ENCODE measurements at regions not wholly inside any gene's neighbourhood (a gene's known extent, or its start where the extent isn't known, plus 50 kb on each side); places are given as distances from the start of the nearest gene placed in this dataset.

DNA sequence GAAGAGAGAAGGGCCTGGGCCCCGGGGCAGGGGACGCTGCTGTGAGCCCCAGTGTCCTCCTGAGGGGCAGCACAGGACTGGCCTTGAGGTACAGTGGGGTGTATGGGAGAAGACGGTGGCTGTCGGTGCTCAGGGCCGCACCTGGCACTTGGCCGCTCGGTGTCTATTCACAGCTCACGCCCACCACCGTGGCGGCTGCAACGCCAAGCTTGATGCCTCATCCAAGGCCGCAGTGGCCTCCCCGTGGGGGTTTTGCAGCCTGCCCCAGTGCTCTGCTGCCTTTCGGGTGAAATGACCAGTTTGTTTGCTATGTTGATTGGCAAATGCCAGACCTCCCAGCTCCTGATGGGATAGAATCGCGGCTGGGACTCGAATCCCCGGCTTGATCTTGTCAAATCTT, 79.5 kb upstream of the SLCO4A1 start:
- in situ Hi-C loops (cut with MboI; ENCODE audit: low sequenced_read_pairs): no loop called here
- peaks cover 28% of the 10 kb centered on the region for H3K27me3 ChIP-seq (ENCODE audit: low read depth)
- H3K4me1 ChIP-seq: no peaks in the 10 kb centered on the region
- no peak overlapping the region for H3K4me3 ChIP-seq
- no peaks in the 10 kb centered on the region for H3K36me3 ChIP-seq (replicated peaks)
- DNase-seq (ENCODE audit: low spot score in 2 of 2): no peak
- H3K9me3 ChIP-seq: no peaks in the 10 kb centered on the region

DNA sequence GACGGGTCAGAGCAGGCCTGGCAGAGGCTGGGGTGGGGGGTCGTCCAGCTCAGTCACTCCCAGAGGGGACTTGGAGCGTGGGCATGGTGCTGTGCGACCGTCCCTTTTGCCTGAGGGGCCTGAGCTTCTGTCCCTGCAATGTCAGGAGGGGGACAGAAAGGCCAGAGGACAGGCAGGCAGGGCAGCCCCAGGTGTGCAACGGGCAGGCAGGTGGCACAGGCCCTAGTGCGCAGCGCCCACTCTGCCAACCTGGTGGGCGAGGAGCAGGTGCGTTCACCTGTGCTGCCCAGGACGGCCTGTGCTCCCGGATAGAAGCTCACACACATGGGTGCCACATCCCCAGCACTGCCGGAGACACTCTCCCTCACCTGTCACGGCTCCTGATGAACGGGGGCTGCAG, 78.7 kb upstream of the SLCO4A1 start:
- Histone ChIP-seq H3K27me3 (ENCODE audit: low read depth) (peaks cover 28% of the 10 kb centered on the region), H3K4me3 (no peak overlapping the region), H3K4me1 (no peaks in the 10 kb centered on the region), H3K36me3 (replicated peaks) (no peaks in the 10 kb centered on the region), H3K9me3 (no peaks in the 10 kb centered on the region)
- in situ Hi-C loops (cut with MboI; ENCODE audit: low sequenced_read_pairs): no loop called here
- no peak for DNase-seq (ENCODE audit: low spot score in 2 of 2)

DNA sequence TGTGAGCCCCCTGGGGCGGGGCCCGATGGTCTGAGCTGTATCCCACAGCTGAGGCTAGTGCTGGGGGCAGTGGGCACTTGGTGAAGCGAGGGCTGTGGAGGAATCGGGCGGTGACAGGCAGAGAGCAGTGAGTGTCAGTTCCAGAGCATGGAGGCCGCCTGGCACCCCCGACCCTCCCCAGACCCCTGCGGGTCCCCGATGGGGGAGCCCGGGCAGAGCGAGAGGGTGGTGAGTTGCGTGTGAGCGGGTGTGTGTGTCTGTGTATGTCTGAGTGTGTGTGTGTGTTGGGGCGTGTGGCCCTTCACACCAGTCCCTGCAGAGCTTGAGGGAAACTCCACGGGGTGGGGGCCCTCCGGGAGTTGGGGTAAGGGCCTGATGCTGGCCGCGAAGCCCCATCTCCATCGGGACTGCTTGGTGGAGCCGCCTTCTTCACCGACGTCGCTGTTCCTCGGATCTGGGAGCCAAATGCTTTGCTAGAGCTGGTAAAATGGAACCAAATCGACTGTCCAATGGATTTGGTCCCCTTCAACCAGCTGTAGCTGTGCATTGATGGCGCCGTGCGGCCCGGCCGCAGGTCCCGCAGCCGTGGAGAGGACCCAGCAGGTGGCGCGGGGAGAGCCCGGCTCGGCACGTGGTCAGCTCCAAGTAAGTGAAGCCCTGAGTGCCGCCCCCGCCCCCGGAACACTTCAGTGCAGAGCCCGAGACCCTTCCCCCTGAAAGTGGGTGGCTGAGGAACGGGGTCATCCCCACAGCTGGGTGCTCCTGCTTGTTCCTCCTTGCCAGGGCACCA, 77.7 kb upstream of the SLCO4A1 start:
- Histone ChIP-seq H3K4me1 (no peaks in the 10 kb centered on the region), H3K36me3 (replicated peaks) (no peaks in the 10 kb centered on the region), H3K4me3 (no peak overlapping the region), H3K9me3 (no peaks in the 10 kb centered on the region), H3K27me3 (ENCODE audit: low read depth) (peaks cover 31% of the 10 kb centered on the region)
- no peak for DNase-seq (ENCODE audit: low spot score in 2 of 2)
- in situ Hi-C loops (cut with MboI; ENCODE audit: low sequenced_read_pairs): no loop called here

GRCh38 chr20:62566266-62566665, 76.0 kb upstream of the SLCO4A1 start:
- H3K36me3 ChIP-seq (replicated peaks): no peaks in the 10 kb centered on the region
- peaks cover 25% of the 10 kb centered on the region for H3K27me3 ChIP-seq (ENCODE audit: low read depth)
- H3K9me3 ChIP-seq: no peaks in the 10 kb centered on the region
- in situ Hi-C loops (cut with MboI; ENCODE audit: low sequenced_read_pairs): no loop called here
- no peak for DNase-seq (ENCODE audit: low spot score in 2 of 2)
- no peak overlapping the region for H3K4me3 ChIP-seq
- H3K4me1 ChIP-seq: no peaks in the 10 kb centered on the region

DNA sequence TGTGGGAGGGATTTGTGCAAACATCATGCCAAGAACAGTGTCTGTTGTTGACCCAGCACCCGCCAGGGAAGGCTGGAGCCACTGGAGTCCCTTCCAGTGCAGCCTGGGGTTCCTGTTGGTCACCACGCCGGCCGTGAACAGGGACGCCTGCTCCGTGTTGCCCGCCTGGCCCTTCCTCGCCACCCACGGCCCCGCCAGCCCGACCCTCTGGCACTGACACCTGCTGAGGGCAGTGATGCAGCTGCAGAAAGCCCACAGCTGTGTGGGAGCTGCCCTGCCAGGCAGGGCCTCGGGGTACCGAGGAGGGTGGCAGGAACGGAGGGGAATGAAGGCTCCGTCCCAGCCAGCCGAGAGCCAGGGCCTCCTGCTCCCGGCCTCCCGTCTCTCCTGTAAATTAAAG, 75.5 kb upstream of the SLCO4A1 start:
- no peak overlapping the region for H3K4me3 ChIP-seq
- H3K27me3 ChIP-seq (ENCODE audit: low read depth): peaks cover 24% of the 10 kb centered on the region
- H3K9me3 ChIP-seq: no peaks in the 10 kb centered on the region
- H3K36me3 ChIP-seq (replicated peaks): no peaks in the 10 kb centered on the region
- in situ Hi-C loops (cut with MboI; ENCODE audit: low sequenced_read_pairs): no loop called here
- no peak for DNase-seq (ENCODE audit: low spot score in 2 of 2)
- no peaks in the 10 kb centered on the region for H3K4me1 ChIP-seq

- Histone ChIP-seq H3K4me1 (no peaks in the 10 kb centered on the region), H3K4me3 (no peak overlapping the region), H3K36me3 (replicated peaks) (no peaks in the 10 kb centered on the region), H3K9me3 (no peaks in the 10 kb centered on the region), H3K27me3 (ENCODE audit: low read depth) (peaks cover 17% of the 10 kb centered on the region)
- in situ Hi-C loops (cut with MboI; ENCODE audit: low sequenced_read_pairs): no loop called here
- no peak for DNase-seq (ENCODE audit: low spot score in 2 of 2)
These were observed 74.9 kb upstream of the SLCO4A1 start for GRCh38 chr20:62567246-62568044.

DNA sequence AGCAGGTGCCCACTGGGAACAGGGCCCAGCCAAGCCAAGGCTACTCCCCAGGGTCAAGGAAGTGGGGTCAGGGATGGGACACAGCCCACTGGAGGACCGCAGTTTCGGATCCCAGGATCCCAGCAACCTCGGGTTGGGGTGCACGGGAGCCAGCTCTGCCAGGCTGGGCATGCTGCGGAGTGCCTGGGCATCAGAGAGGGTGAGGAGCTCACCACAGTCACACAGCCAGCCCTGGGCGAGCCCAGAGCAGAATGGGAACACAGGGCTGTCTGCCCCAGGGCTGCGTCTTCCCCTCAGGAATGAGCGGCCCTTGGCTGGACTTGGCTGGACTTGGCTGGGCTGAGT, 74.3 kb upstream of the SLCO4A1 start:
- peaks cover 15% of the 10 kb centered on the region for H3K27me3 ChIP-seq (ENCODE audit: low read depth)

DNA sequence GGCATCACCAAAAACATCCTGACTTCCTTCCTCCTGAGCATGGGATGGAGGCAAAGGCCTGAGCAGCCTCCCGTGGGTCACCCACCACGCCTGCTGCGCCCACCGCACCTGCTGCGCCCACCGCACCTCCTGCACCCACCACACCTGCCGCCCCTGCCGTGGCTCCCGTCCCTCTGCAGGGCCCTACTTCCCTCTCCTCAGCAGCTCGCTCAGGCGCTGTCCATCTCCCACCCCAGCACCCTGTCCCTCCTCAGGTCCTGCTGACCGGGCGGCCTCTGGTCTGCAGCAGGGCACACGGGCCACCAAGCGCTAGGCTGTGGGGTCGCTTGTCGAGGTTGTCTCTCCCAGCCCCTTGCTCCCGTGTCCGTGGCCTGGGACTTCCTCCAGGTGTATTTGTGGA, 72.7 kb upstream of the SLCO4A1 start:
- Histone ChIP-seq H3K4me1 (no peaks in the 10 kb centered on the region), H3K4me3 (no peak overlapping the region), H3K36me3 (replicated peaks) (no peaks in the 10 kb centered on the region), H3K27me3 (ENCODE audit: low read depth) (peaks cover 13% of the 10 kb centered on the region), H3K9me3 (no peaks in the 10 kb centered on the region)
- in situ Hi-C loops (cut with MboI; ENCODE audit: low sequenced_read_pairs): no loop called here
- no peak for DNase-seq (ENCODE audit: low spot score in 2 of 2)

More for the DNA sequence above, 74.3 kb upstream of the SLCO4A1 start:
- in situ Hi-C loops (cut with MboI; ENCODE audit: low sequenced_read_pairs): no loop called here
- Histone ChIP-seq H3K4me3 (no peak overlapping the region), H3K36me3 (replicated peaks) (no peaks in the 10 kb centered on the region), H3K9me3 (no peaks in the 10 kb centered on the region), H3K4me1 (no peaks in the 10 kb centered on the region)
- no peak for DNase-seq (ENCODE audit: low spot score in 2 of 2)

DNA sequence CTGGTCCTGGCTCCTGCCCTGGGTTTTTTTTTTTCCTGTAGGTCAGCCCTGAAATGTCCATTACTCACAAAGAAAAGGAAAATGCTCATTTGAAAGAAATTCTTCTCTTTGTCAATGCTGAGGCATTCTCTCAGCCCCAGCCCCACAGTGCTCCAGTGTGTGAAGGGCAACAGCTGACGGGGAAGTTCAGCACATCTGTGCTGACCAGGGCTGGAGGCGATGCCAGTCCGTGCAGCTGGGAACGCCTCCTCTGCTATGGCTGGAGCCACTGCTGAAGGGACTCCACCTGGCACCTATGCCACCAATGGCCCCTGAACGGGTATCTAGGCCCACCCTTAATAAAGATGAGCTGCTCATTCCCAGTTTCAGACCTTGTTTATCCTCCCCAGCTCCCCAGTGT, 71.9 kb upstream of the SLCO4A1 start:
- H3K4me3 ChIP-seq: no peak overlapping the region
- peaks cover 18% of the 10 kb centered on the region for H3K27me3 ChIP-seq (ENCODE audit: low read depth)
- in situ Hi-C loops (cut with MboI; ENCODE audit: low sequenced_read_pairs): no loop called here
- H3K36me3 ChIP-seq (replicated peaks): no peaks in the 10 kb centered on the region
- no peak for DNase-seq (ENCODE audit: low spot score in 2 of 2)
- H3K4me1 ChIP-seq: no peaks in the 10 kb centered on the region
- no peaks in the 10 kb centered on the region for H3K9me3 ChIP-seq

- in situ Hi-C loops (cut with MboI; ENCODE audit: low sequenced_read_pairs): no loop called here
- H3K27me3 ChIP-seq (ENCODE audit: low read depth): peaks cover 25% of the 10 kb centered on the region
- no peaks in the 10 kb centered on the region for H3K4me1 ChIP-seq
- H3K9me3 ChIP-seq: no peaks in the 10 kb centered on the region
- no peak overlapping the region for H3K4me3 ChIP-seq
- no peaks in the 10 kb centered on the region for H3K36me3 ChIP-seq (replicated peaks)
- no peak for DNase-seq (ENCODE audit: low spot score in 2 of 2)
These were observed 71.2 kb upstream of the SLCO4A1 start for GRCh38 chr20:62570897-62571668.

DNA sequence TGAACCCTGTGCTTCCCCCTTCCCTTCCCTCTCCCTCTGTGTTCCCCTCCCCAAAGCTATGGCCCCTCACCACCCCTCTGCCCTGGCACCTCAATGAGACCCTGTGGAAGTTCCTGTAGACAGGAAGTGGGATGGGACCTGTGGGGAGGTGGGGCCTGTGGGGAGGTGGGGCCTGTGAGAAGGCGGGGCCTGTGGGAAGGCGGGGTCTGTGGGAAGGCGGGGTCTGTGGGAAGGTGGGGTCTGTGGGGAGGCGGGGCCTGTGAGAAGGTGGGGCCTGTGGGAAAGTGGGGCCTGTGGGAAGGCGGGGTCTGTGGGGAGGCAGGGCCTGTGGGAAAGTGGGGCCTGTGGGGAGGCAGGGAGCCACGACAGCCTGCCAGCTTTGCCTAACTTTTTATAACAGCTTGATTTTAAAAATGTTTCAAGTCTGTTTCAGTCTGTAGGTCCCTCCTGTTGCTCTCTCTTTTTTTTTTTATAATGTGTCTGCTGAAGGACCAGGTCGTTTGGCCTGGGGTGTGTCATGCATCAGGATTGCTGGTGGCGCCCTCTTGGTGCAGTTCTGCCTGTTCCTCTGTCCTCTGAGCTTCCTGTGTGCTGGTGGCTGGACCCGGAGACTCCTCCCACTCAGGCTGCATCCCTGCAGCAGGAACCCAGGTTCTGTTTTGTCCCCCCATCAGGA, 70.5 kb upstream of the SLCO4A1 start:
- H3K27me3 ChIP-seq (ENCODE audit: low read depth): peaks cover 32% of the 10 kb centered on the region
- in situ Hi-C loops (cut with MboI; ENCODE audit: low sequenced_read_pairs): no loop called here
- no peak overlapping the region for H3K4me3 ChIP-seq
- peak in 1 of 2 experiments; percentile 56 for DNase-seq (ENCODE audit: low spot score in 2 of 2)
- no peaks in the 10 kb centered on the region for H3K9me3 ChIP-seq
- H3K4me1 ChIP-seq: no peaks in the 10 kb centered on the region
- no peaks in the 10 kb centered on the region for H3K36me3 ChIP-seq (replicated peaks)

DNA sequence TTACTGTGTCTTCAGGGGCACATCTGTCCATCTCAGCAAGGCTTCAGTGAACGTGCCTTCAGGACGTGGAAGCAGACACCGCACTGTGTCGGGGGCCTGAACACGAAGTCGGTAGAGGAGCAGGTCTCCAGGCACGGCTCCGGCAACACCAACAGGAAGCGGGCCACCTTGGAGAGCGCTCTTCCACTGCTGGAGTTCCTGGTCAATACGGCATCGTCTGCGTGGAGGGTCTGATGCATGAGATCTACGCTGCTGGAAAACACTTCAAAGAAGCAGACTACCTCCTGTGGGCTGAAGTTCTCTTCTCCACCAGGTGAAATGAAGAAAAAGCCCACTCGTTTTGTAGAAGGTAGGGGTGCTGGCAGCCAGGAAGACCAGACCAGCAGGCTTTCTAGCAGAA, 69.3 kb upstream of the SLCO4A1 start:
- Histone ChIP-seq H3K36me3 (replicated peaks) (no peaks in the 10 kb centered on the region), H3K4me3 (no peak overlapping the region), H3K27me3 (ENCODE audit: low read depth) (peaks cover 43% of the 10 kb centered on the region), H3K9me3 (no peaks in the 10 kb centered on the region), H3K4me1 (no peaks in the 10 kb centered on the region)
- no peak for DNase-seq (ENCODE audit: low spot score in 2 of 2)
- in situ Hi-C loops (cut with MboI; ENCODE audit: low sequenced_read_pairs): no loop called here

DNA sequence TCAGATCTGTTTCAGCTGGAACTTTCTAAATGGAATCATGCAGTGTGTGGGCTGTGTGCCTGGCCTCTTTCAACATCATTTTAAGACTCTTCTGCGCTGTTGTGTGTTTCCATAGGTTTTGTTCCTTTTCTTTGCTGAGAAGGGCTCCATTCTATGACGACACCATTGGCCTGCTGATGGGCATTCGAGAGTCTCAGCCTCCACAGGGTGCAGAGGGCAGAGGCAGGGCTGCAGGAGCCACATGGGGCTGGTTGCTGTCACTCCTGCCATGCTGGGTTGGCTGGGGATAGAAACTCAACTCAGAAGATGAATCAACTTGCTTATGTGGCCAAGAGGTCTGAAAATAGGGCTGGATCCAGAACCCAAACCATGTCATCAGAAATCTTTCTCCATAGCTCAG, 68.5 kb upstream of the SLCO4A1 start:
- Histone ChIP-seq H3K4me3 (no peak overlapping the region), H3K27me3 (ENCODE audit: low read depth) (peaks cover 50% of the 10 kb centered on the region)

More for the DNA sequence above, 68.5 kb upstream of the SLCO4A1 start:
- no peaks in the 10 kb centered on the region for H3K36me3 ChIP-seq (replicated peaks)
- in situ Hi-C loops (cut with MboI; ENCODE audit: low sequenced_read_pairs): no loop called here
- DNase-seq (ENCODE audit: low spot score in 2 of 2): no peak
- H3K9me3 ChIP-seq: no peaks in the 10 kb centered on the region
- H3K4me1 ChIP-seq: no peaks in the 10 kb centered on the region
